Cardiac septum (tissue), 1 donor: ENCODE measurements at regions not wholly inside any gene's neighbourhood (a gene's known extent, or its start where the extent isn't known, plus 50 kb on each side); places are given as distances from the start of the nearest gene placed in this dataset.
A peak's percentile ranks its signal among the peaks of the same experiment; 100 is the strongest.
"Not testable (repeated sequence)": the region's sequence is repeated elsewhere in the genome, so short reads cannot be mapped to it uniquely, and the experiment has no call there.

Experiments
- DNase-seq: peaks from one replicate; pipeline ENCODE4 v3.0.0-alpha.2; 2020; ENCODE audit warnings: low spot score
- intact Hi-C: fragments of 100-400 bp; cut with DNase I; formaldehyde crosslinking; loops from one replicate; pipeline ENCODE4 v1.14.0; 2022
- donor health status: DM: no; HTN: no; CAD: no.

GRCh38 chr16:21487956-21488355 is 111.4 kb upstream of the METTL9 start:
- intact Hi-C loops, DNase-seq: not testable (repeated sequence)

GRCh38 chr16:21499046-21499445 is 100.3 kb upstream of the METTL9 start:
- DNase-seq, intact Hi-C loops: not testable (repeated sequence)

- intact Hi-C loops = not testable (repeated sequence)
Measured at GRCh38 chr16:21501223-21501868, 98.0 kb upstream of the METTL9 start.

GRCh38 chr16:21501869-21502667 is 97.3 kb upstream of the METTL9 start:
- intact Hi-C loops = no loop called here
- DNase-seq = peak; percentile 95

More at GRCh38 chr16:21501223-21501868, 98.0 kb upstream of the METTL9 start:
- not testable (repeated sequence) for DNase-seq

- DNase-seq, intact Hi-C loops: not testable (repeated sequence)
Measured at GRCh38 chr16:21503574-21503920, 95.8 kb upstream of the METTL9 start.

- intact Hi-C loops = not testable (repeated sequence)
- peak; percentile 55 for DNase-seq
Measured at GRCh38 chr16:21503941-21504832, 95.2 kb upstream of the METTL9 start.

- DNase-seq = peak; percentile 20
- intact Hi-C loops = not testable (repeated sequence)
Measured at GRCh38 chr16:21505751-21506520, 93.4 kb upstream of the METTL9 start.

GRCh38 chr16:21506857-21507456 is 92.4 kb upstream of the METTL9 start:
- DNase-seq = peak; percentile 80
- intact Hi-C loops = not testable (repeated sequence)

- intact Hi-C loops, DNase-seq: not testable (repeated sequence)
Measured at GRCh38 chr16:21507631-21508305, 91.6 kb upstream of the METTL9 start.

- intact Hi-C loops, DNase-seq: not testable (repeated sequence)
Measured at GRCh38 chr16:21508661-21509436, 90.5 kb upstream of the METTL9 start.

- intact Hi-C loops, DNase-seq: not testable (repeated sequence)
Measured at GRCh38 chr16:21509437-21510086, 89.8 kb upstream of the METTL9 start.

- DNase-seq = peak; percentile 24
- intact Hi-C loops = not testable (repeated sequence)
Measured at GRCh38 chr16:21510869-21511255, 88.5 kb upstream of the METTL9 start.

- intact Hi-C loops = not testable (repeated sequence)
Measured at GRCh38 chr16:21511315-21512210, 87.8 kb upstream of the METTL9 start.

GRCh38 chr16:21512280-21513192 is 86.8 kb upstream of the METTL9 start:
- DNase-seq, intact Hi-C loops: not testable (repeated sequence)

More at GRCh38 chr16:21511315-21512210, 87.8 kb upstream of the METTL9 start:
- peak; percentile 76 for DNase-seq

GRCh38 chr16:21513337-21513741 is 86.0 kb upstream of the METTL9 start:
- DNase-seq, intact Hi-C loops: not testable (repeated sequence)
